ENCODE measurements at regions not wholly inside any gene's neighbourhood (a gene's known extent, or its start where the extent isn't known, plus 50 kb on each side); places are given as distances from the start of the nearest gene placed in this dataset.

GRCh38 chr12:39028382-39028781 lies 123.0 kb upstream of the CPNE8 start:
- ATAC-seq: no peak
- H3K4me1 ChIP-seq: no peaks in the 10 kb centered on the region
- TF ChIP-seq CTCF (IDR thresholded peaks at IDR 0.05 in 4 of 5, conservative IDR thresholded peaks at IDR 0.05 in 1 of 5): no peak
- TF ChIP-seq POLR2A (IDR thresholded peaks at IDR 0.05): no peak
- H3K27me3 ChIP-seq: no peaks in the 10 kb centered on the region
- H3K36me3 ChIP-seq: no peaks in the 10 kb centered on the region
- H3K27ac ChIP-seq: no peak overlapping the region
- DNase-seq: no peak
- H3K4me3 ChIP-seq: no peak overlapping the region
- intact Hi-C loops (cut with DNase I; ENCODE audit: low total_unique reads) (no loop called here), in situ Hi-C loops (cut with MboI; ENCODE audit: low sequenced_read_pairs in 4 of 4) (no loop called here)
- H3K9me3 ChIP-seq: no peaks in the 10 kb centered on the region

GRCh38 chr12:39012870-39013269 lies 107.5 kb upstream of the CPNE8 start:
- Histone ChIP-seq H3K27me3 (no peaks in the 10 kb centered on the region), H3K9me3 (no peaks in the 10 kb centered on the region), H3K27ac (no peak overlapping the region), H3K4me3 (no peak overlapping the region), H3K36me3 (no peaks in the 10 kb centered on the region), H3K4me1 (no peaks in the 10 kb centered on the region)
- in situ Hi-C loops (cut with MboI; ENCODE audit: low sequenced_read_pairs in 4 of 4): no loop called here
- no peak for TF ChIP-seq POLR2A (IDR thresholded peaks at IDR 0.05)
- TF ChIP-seq CTCF (IDR thresholded peaks at IDR 0.05 in 4 of 5, conservative IDR thresholded peaks at IDR 0.05 in 1 of 5): no peak
- ATAC-seq (no peak), DNase-seq (no peak)
- intact Hi-C loops (cut with DNase I; ENCODE audit: low total_unique reads): no loop called here

- Histone ChIP-seq H3K27ac (no peak overlapping the region), H3K4me3 (no peak overlapping the region), H3K36me3 (no peaks in the 10 kb centered on the region), H3K9me3 (no peaks in the 10 kb centered on the region), H3K27me3 (no peaks in the 10 kb centered on the region), H3K4me1 (no peaks in the 10 kb centered on the region)
- TF ChIP-seq CTCF (IDR thresholded peaks at IDR 0.05 in 4 of 5, conservative IDR thresholded peaks at IDR 0.05 in 1 of 5) (no peak), POLR2A (IDR thresholded peaks at IDR 0.05) (no peak)
- in situ Hi-C loops (cut with MboI; ENCODE audit: low sequenced_read_pairs in 4 of 4) (no loop called here), intact Hi-C loops (cut with DNase I; ENCODE audit: low total_unique reads) (no loop called here)
- DNase-seq (no peak), ATAC-seq (no peak)
These were observed 105.8 kb upstream of the CPNE8 start for GRCh38 chr12:39011166-39011565.

GRCh38 chr12:39010406-39010805 lies 105.0 kb upstream of the CPNE8 start:
- no peak for TF ChIP-seq CTCF (IDR thresholded peaks at IDR 0.05 in 4 of 5, conservative IDR thresholded peaks at IDR 0.05 in 1 of 5)
- in situ Hi-C loops (cut with MboI; ENCODE audit: low sequenced_read_pairs in 4 of 4): no loop called here
- intact Hi-C loops (cut with DNase I; ENCODE audit: low total_unique reads): no loop called here
- ATAC-seq (no peak), DNase-seq (no peak)
- no peaks in the 10 kb centered on the region for H3K27me3 ChIP-seq
- H3K27ac ChIP-seq: no peak overlapping the region
- no peaks in the 10 kb centered on the region for H3K36me3 ChIP-seq
- no peaks in the 10 kb centered on the region for H3K9me3 ChIP-seq
- no peaks in the 10 kb centered on the region for H3K4me1 ChIP-seq
- H3K4me3 ChIP-seq: no peak overlapping the region

- H3K27me3 ChIP-seq: no peaks in the 10 kb centered on the region
- TF ChIP-seq POLR2A (IDR thresholded peaks at IDR 0.05) (no peak), CTCF (IDR thresholded peaks at IDR 0.05 in 4 of 5, conservative IDR thresholded peaks at IDR 0.05 in 1 of 5) (no peak)
- no peaks in the 10 kb centered on the region for H3K36me3 ChIP-seq
- no peaks in the 10 kb centered on the region for H3K4me1 ChIP-seq
- no peak overlapping the region for H3K27ac ChIP-seq
- intact Hi-C loops (cut with DNase I; ENCODE audit: low total_unique reads) (no loop called here), in situ Hi-C loops (cut with MboI; ENCODE audit: low sequenced_read_pairs in 4 of 4) (no loop called here)
- no peak overlapping the region for H3K4me3 ChIP-seq
- H3K9me3 ChIP-seq: no peaks in the 10 kb centered on the region
- DNase-seq (no peak), ATAC-seq (no peak)
These were observed 102.2 kb upstream of the CPNE8 start for GRCh38 chr12:39007619-39008018.

All from gastrocnemius medialis (tissue), 4 donors.